LNCAP (cell line): ENCODE measurements at regions not wholly inside any gene's neighbourhood (a gene's known extent, or its start where the extent isn't known, plus 50 kb on each side); places are given as distances from the start of the nearest gene placed in this dataset.

ENCODE experiments used
- CTCF ChIP-seq: fragments of 450-650 bp; IDR thresholded peaks from 2 replicates; pipeline ENCODE4 v1.5.1; 2017; ENCODE audit warnings: mild to moderate bottlenecking

GRCh38 chr3:152102410-152102809 lies 166.3 kb upstream of the MBNL1 start:
- no peak for TF ChIP-seq CTCF

GRCh38 chr3:152103257-152103656 lies 165.5 kb upstream of the MBNL1 start:
- no peak for TF ChIP-seq CTCF

- no peak for TF ChIP-seq CTCF
Observed at GRCh38 chr3:152104847-152105415, 163.8 kb upstream of the MBNL1 start.

GRCh38 chr3:152105446-152105845 lies 163.3 kb upstream of the MBNL1 start:
- TF ChIP-seq CTCF, result no peak

- TF ChIP-seq CTCF, result no peak
Observed at GRCh38 chr3:152109038-152109437, 159.7 kb upstream of the MBNL1 start.

GRCh38 chr3:152113413-152113812 lies 155.3 kb upstream of the MBNL1 start:
- TF ChIP-seq CTCF, result no peak

GRCh38 chr3:152113992-152114651 lies 154.6 kb upstream of the MBNL1 start:
- no peak for TF ChIP-seq CTCF
